ENCODE measurements at regions not wholly inside any gene's neighbourhood (a gene's known extent, or its start where the extent isn't known, plus 50 kb on each side); places are given as distances from the start of the nearest gene placed in this dataset.

DNA sequence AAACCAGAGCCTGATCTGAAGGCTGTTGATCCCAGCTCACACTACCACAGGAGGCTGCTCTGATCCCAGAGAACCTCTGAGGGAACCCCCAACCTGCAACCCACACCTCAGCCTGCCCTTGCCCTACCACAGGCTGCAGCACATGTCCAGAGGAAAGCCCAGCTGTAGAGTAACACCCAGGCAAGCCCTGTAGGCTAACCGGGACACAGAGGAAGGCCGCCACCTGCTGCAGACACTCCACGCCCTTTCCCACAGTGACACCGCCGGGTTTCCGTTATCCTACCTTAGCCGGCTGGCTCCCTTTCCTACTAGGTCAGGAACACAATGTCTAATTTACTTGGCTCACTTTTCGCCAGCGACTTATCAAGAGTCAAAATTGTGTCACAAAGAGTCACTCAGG lies 266.7 kb upstream of the KLHL29 start:
- Histone ChIP-seq H3K56ac (ENCODE audit: extremely low read depth, insufficient read depth, low read length) (no peak overlapping the region), H3K23ac (ENCODE audit: low read depth, low read length) (no peak overlapping the region), H4K8ac (ENCODE audit: low read depth in 2 of 2, low read length in 2 of 2) (no peak overlapping the region), H3K27ac (ENCODE audit: insufficient read depth, low read length) (no peak overlapping the region), H4K5ac (ENCODE audit: low read depth, low read length) (no peak overlapping the region), H3K4me3 (ENCODE audit: insufficient read depth, low read depth, low read length) (no peak overlapping the region), H3K4ac (ENCODE audit: low read depth, low read length) (no peak overlapping the region), H3K9me3 (ENCODE audit: control insufficient read depth, insufficient read depth, low read length) (peaks cover 15% of the 10 kb centered on the region; the same call in 1 of the 2 replicates), H2AK9ac (replicated peaks; ENCODE audit: low read depth, low read length, poor library complexity) (no peak overlapping the region), H2BK5ac (ENCODE audit: low read depth, low read length, poor library complexity, severe bottlenecking) (no peak overlapping the region), H3K79me1 (ENCODE audit: low read depth in 1 of 2, low read length in 2 of 2) (no peaks in the 10 kb centered on the region), H2BK20ac (ENCODE audit: low read depth, low read length) (no peak overlapping the region), H3K9ac (ENCODE audit: low read depth, low read length) (no peak overlapping the region), H3K4me2 (ENCODE audit: low read depth, low read length) (no peak overlapping the region), H3K18ac (ENCODE audit: low read depth, low read length) (no peak overlapping the region), H2AK5ac (ENCODE audit: low read depth, low read length) (no peak overlapping the region), H3K4me1 (ENCODE audit: control insufficient read depth, insufficient read depth, low read length) (no peaks in the 10 kb centered on the region), H4K20me1 (ENCODE audit: insufficient read depth, low read length) (no peaks in the 10 kb centered on the region), H3K27me3 (ENCODE audit: control insufficient read depth, insufficient read depth, low read length) (no peaks in the 10 kb centered on the region), H3K9me1 (ENCODE audit: insufficient read depth, low read length) (no peaks in the 10 kb centered on the region), H2BK15ac (ENCODE audit: low read depth, low read length) (no peak overlapping the region), H3K36me3 (ENCODE audit: control insufficient read depth, insufficient read depth, low read length) (no peaks in the 10 kb centered on the region), H2AFZ (replicated peaks; ENCODE audit: low read length, poor library complexity) (no peak overlapping the region), H4K91ac (ENCODE audit: insufficient read depth, low read depth, low read length) (no peak overlapping the region), H2BK120ac (ENCODE audit: low read depth, low read length) (no peak overlapping the region), H3K14ac (replicated peaks; ENCODE audit: low read depth, low read length) (no peak overlapping the region)
- no peak for ATAC-seq (ENCODE audit: low read depth)
- no TSS peak for BruUV-seq (replicated peaks)
- dilution Hi-C loops (cut with HindIII; ENCODE audit: low sequenced_read_pairs, unreplicated experiment) (no loop called here), in situ Hi-C loops (cut with MboI; ENCODE audit: low sequenced_read_pairs) (no loop called here), intact Hi-C loops (cut with micrococcal nuclease) (no loop called here)
- POLR2A ChIA-PET (ENCODE audit: unreplicated experiment) = no interaction called here
- no peak for DNase-seq
- WGBS, 2 experiments (ENCODE audit: extremely low coverage in 2 of 2, insufficient read length in 1 of 2) = 100% methylated on average over 1 of the region's 9 CpGs; no CpG with 5 or more reads in 1 of the 2 experiments
- CTCF ChIA-PET = no interaction called here
- no peak for TF ChIP-seq BHLHE40 (IDR thresholded peaks at IDR 0.05; ENCODE audit: low read depth, low read length)
- TF ChIP-seq, protein P1, sequence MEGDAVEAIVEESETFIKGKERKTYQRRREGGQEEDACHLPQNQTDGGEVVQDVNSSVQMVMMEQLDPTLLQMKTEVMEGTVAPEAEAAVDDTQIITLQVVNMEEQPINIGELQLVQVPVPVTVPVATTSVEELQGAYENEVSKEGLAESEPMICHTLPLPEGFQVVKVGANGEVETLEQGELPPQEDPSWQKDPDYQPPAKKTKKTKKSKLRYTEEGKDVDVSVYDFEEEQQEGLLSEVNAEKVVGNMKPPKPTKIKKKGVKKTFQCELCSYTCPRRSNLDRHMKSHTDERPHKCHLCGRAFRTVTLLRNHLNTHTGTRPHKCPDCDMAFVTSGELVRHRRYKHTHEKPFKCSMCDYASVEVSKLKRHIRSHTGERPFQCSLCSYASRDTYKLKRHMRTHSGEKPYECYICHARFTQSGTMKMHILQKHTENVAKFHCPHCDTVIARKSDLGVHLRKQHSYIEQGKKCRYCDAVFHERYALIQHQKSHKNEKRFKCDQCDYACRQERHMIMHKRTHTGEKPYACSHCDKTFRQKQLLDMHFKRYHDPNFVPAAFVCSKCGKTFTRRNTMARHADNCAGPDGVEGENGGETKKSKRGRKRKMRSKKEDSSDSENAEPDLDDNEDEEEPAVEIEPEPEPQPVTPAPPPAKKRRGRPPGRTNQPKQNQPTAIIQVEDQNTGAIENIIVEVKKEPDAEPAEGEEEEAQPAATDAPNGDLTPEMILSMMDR (conservative IDR thresholded peaks at IDR 0.05; ENCODE audit: low read depth, low read length) = no peak
- no peak for TF ChIP-seq NFE2L2 (IDR thresholded peaks at IDR 0.05; ENCODE audit: low read depth, low read length)
- no peak for TF ChIP-seq SMC3 (IDR thresholded peaks at IDR 0.05; ENCODE audit: low read depth, low read length)
- no peak for TF ChIP-seq ELK1 (IDR thresholded peaks at IDR 0.05; ENCODE audit: borderline replicate concordance, low read depth, low read length)
- TF ChIP-seq RAD21 (IDR thresholded peaks at IDR 0.05; ENCODE audit: low read length) = no peak
- TF ChIP-seq CHD1 (IDR thresholded peaks at IDR 0.05; ENCODE audit: low read depth, low read length) = no peak
- TF ChIP-seq RFX5 (IDR thresholded peaks at IDR 0.05; ENCODE audit: low read depth, low read length) = no peak
- no peak for TF ChIP-seq MAZ (IDR thresholded peaks at IDR 0.05; ENCODE audit: borderline replicate concordance, low read depth, low read length)
- no peak for TF ChIP-seq MXI1 (IDR thresholded peaks at IDR 0.05; ENCODE audit: borderline replicate concordance, low read depth, low read length)
- no peak for TF ChIP-seq USF2 (IDR thresholded peaks at IDR 0.05; ENCODE audit: low read depth, low read length)

All from IMR-90 (cell line).